Esophagus squamous epithelium (tissue), 4 donors: ENCODE measurements at regions not wholly inside any gene's neighbourhood (a gene's known extent, or its start where the extent isn't known, plus 50 kb on each side); places are given as distances from the start of the nearest gene placed in this dataset.

Experiments
- POLR2A ChIP-seq, 4 donors: fragments of 450-650 bp; IDR thresholded peaks; one replicate each; pipeline ENCODE4 v1.6.1; 2017; ENCODE audit warnings: antibody characterized with exemption in 4 of 4, mild to moderate bottlenecking in 4 of 4, moderate library complexity in 3 of 4
- TF ChIP-seq, protein P1 (sequence below), 6 experiments: fragments of 450-650 bp in 4 of 6; fragments of 200-600 bp in 2 of 6; sonication (generic) in 2 of 6; IDR thresholded peaks; one replicate each; pipeline ENCODE4 v1.5.1; 2016 to 2019; ENCODE audit warnings: antibody characterized with exemption in 6 of 6, mild to moderate bottlenecking in 4 of 6, moderate library complexity in 4 of 6

DNA sequence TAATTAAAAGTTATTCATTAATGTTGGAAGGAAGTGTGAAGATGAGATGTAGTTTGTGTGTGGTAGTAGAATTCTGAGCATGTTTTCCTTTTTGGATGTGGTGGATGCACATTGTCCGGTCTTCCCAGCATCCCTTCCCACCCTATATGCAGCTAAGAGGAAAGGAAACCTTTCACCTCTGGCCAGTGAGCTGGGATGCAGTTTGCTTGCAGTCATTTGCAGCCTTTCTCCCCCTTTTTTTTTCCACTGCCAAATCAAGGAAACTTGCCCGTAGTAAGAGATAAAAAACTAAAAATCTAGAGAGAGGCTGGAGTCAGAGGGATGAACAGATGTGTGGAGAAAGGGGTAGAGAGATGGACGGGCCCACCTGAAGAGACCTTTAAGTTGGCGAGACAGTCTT, 72.5 kb upstream of the SLC38A2 start:
- TF ChIP-seq, protein P1, sequence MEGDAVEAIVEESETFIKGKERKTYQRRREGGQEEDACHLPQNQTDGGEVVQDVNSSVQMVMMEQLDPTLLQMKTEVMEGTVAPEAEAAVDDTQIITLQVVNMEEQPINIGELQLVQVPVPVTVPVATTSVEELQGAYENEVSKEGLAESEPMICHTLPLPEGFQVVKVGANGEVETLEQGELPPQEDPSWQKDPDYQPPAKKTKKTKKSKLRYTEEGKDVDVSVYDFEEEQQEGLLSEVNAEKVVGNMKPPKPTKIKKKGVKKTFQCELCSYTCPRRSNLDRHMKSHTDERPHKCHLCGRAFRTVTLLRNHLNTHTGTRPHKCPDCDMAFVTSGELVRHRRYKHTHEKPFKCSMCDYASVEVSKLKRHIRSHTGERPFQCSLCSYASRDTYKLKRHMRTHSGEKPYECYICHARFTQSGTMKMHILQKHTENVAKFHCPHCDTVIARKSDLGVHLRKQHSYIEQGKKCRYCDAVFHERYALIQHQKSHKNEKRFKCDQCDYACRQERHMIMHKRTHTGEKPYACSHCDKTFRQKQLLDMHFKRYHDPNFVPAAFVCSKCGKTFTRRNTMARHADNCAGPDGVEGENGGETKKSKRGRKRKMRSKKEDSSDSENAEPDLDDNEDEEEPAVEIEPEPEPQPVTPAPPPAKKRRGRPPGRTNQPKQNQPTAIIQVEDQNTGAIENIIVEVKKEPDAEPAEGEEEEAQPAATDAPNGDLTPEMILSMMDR (IDR thresholded peaks at IDR 0.05) = no peak
- TF ChIP-seq POLR2A (IDR thresholded peaks at IDR 0.05) = no peak
